Panc1 (cell line): ENCODE measurements at regions not wholly inside any gene's neighbourhood (a gene's known extent, or its start where the extent isn't known, plus 50 kb on each side); places are given as distances from the start of the nearest gene placed in this dataset.

Experiments
- POLR2AphosphoS5 ChIP-seq: IDR thresholded peaks from 2 replicates; pipeline ENCODE4 v1.6.1; 2012; ENCODE audit warnings: mild to moderate bottlenecking, low read depth, low read length, moderate library complexity
- SIN3A ChIP-seq: IDR thresholded peaks from 2 replicates; pipeline ENCODE4 v1.6.1; 2012; ENCODE audit warnings: low read depth, mild to moderate bottlenecking, low read length, moderate library complexity, borderline replicate concordance; ENCODE audit not compliant: insufficient read depth
- TCF7L2 ChIP-seq: IDR thresholded peaks from 2 replicates; pipeline ENCODE4 v1.6.1; 2011; ENCODE audit warnings: mild to moderate bottlenecking, low read depth, low read length, inconsistent platforms
- TF ChIP-seq, protein P1 (sequence below), 2 experiments: IDR thresholded peaks; 2 replicates each; pipeline ENCODE4 v1.6.1; 2011 to 2012; ENCODE audit warnings: low read depth in 2 of 2, control low read depth in 1 of 2, low read length in 1 of 2, mild to moderate bottlenecking in 1 of 2, moderate library complexity in 1 of 2; ENCODE audit not compliant: insufficient read depth in 1 of 2
- TF ChIP-seq, protein P2 (sequence below): fragments of 450-650 bp; IDR thresholded peaks from 2 replicates; pipeline ENCODE4 v1.5.1; 2017; ENCODE audit warnings: mild to moderate bottlenecking

DNA sequence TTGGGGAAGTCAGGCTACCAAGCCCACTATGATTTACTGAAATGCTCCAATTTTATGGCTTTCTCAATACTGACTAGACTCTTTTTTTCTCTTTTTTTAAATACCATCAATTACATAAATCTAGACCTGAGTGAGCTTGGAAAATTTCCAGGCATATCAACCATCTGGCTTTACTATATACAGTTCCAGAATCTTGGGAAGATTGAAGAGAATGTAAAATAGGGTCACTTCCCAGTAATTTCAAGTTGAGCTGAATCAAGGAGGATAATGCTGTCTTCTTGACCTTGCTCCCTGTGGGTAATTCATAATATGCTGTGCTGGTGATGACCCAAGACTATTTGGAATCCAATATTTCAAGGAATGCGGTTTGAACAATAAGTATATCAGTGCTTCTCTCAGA lies 108.1 kb downstream of the MAP3K21 start:
- TF ChIP-seq, protein P1, sequence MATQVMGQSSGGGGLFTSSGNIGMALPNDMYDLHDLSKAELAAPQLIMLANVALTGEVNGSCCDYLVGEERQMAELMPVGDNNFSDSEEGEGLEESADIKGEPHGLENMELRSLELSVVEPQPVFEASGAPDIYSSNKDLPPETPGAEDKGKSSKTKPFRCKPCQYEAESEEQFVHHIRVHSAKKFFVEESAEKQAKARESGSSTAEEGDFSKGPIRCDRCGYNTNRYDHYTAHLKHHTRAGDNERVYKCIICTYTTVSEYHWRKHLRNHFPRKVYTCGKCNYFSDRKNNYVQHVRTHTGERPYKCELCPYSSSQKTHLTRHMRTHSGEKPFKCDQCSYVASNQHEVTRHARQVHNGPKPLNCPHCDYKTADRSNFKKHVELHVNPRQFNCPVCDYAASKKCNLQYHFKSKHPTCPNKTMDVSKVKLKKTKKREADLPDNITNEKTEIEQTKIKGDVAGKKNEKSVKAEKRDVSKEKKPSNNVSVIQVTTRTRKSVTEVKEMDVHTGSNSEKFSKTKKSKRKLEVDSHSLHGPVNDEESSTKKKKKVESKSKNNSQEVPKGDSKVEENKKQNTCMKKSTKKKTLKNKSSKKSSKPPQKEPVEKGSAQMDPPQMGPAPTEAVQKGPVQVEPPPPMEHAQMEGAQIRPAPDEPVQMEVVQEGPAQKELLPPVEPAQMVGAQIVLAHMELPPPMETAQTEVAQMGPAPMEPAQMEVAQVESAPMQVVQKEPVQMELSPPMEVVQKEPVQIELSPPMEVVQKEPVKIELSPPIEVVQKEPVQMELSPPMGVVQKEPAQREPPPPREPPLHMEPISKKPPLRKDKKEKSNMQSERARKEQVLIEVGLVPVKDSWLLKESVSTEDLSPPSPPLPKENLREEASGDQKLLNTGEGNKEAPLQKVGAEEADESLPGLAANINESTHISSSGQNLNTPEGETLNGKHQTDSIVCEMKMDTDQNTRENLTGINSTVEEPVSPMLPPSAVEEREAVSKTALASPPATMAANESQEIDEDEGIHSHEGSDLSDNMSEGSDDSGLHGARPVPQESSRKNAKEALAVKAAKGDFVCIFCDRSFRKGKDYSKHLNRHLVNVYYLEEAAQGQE (IDR thresholded peaks at IDR 0.05; ENCODE audit: insufficient read depth in 1 of 2, low read depth in 2 of 2, low read length in 1 of 2): no peak
- TF ChIP-seq, protein P2, sequence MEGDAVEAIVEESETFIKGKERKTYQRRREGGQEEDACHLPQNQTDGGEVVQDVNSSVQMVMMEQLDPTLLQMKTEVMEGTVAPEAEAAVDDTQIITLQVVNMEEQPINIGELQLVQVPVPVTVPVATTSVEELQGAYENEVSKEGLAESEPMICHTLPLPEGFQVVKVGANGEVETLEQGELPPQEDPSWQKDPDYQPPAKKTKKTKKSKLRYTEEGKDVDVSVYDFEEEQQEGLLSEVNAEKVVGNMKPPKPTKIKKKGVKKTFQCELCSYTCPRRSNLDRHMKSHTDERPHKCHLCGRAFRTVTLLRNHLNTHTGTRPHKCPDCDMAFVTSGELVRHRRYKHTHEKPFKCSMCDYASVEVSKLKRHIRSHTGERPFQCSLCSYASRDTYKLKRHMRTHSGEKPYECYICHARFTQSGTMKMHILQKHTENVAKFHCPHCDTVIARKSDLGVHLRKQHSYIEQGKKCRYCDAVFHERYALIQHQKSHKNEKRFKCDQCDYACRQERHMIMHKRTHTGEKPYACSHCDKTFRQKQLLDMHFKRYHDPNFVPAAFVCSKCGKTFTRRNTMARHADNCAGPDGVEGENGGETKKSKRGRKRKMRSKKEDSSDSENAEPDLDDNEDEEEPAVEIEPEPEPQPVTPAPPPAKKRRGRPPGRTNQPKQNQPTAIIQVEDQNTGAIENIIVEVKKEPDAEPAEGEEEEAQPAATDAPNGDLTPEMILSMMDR: no peak
- TF ChIP-seq TCF7L2 (no peak), POLR2AphosphoS5 (no peak), SIN3A (no peak)
